ENCODE measurements at regions not wholly inside any gene's neighbourhood (a gene's known extent, or its start where the extent isn't known, plus 50 kb on each side); places are given as distances from the start of the nearest gene placed in this dataset.

- Mint-ChIP-seq H3K4me3 (no peak overlapping the region), H3K27ac (no peak overlapping the region), H3K27me3 (no peaks in the 10 kb centered on the region), H3K9me3 (peaks cover 0 to 23% (median 9%) of the 10 kb centered on the region in 11 donors), H3K4me1 (no peaks in the 10 kb centered on the region), H3K36me3 (no peaks in the 10 kb centered on the region)
- CTCF ChIA-PET, result interaction anchor here (0.7 kb wide), 1 partner anchor 9 kb away, joined by 3 read pairs; no protein-coding TSS in a partner anchor
- no peaks in the 10 kb centered on the region for H3K27me3 ChIP-seq (ENCODE audit: control insufficient read depth in 2 of 2, insufficient read depth in 2 of 2, low read length in 2 of 2)
- POLR2A ChIA-PET, result no interaction called here
- DNase-seq (no peak), ATAC-seq (no peak)
- no peak overlapping the region for H3K4me3 ChIP-seq (ENCODE audit: low read length)
- intact Hi-C loops (cut with micrococcal nuclease), result no loop called here
- H3K4me1 ChIP-seq (ENCODE audit: control insufficient read depth in 2 of 2, insufficient read depth in 2 of 2, low read length in 2 of 2), result no peaks in the 10 kb centered on the region
- H3K9me3 ChIP-seq (ENCODE audit: control insufficient read depth in 2 of 3, low read length in 3 of 3), result no peaks in the 10 kb centered on the region
- H3K27ac ChIP-seq (ENCODE audit: low read depth, low read length), result no peak overlapping the region
- no peaks in the 10 kb centered on the region for H3K36me3 ChIP-seq (ENCODE audit: control insufficient read depth in 2 of 3, insufficient read depth in 3 of 3, low read length in 3 of 3)
Observed at GRCh38 chr13:58617880-58618665, 986.5 kb downstream of the PCDH17 start.

GRCh38 chr13:58619396-58620113, 988.0 kb downstream of the PCDH17 start:
- CTCF ChIA-PET, result no interaction called here
- Histone ChIP-seq H3K9me3 (ENCODE audit: control insufficient read depth in 2 of 3, low read length in 3 of 3) (no peaks in the 10 kb centered on the region), H3K27ac (ENCODE audit: low read depth, low read length) (no peak overlapping the region), H3K36me3 (ENCODE audit: control insufficient read depth in 2 of 3, insufficient read depth in 3 of 3, low read length in 3 of 3) (no peaks in the 10 kb centered on the region), H3K27me3 (ENCODE audit: control insufficient read depth in 2 of 2, insufficient read depth in 2 of 2, low read length in 2 of 2) (no peaks in the 10 kb centered on the region), H3K4me3 (ENCODE audit: low read length) (no peak overlapping the region), H3K4me1 (ENCODE audit: control insufficient read depth in 2 of 2, insufficient read depth in 2 of 2, low read length in 2 of 2) (no peaks in the 10 kb centered on the region)
- H3K9me3 Mint-ChIP-seq, result peaks cover 0 to 11% (median 4%) of the 10 kb centered on the region in 11 donors
- H3K4me3 Mint-ChIP-seq, result no peak overlapping the region
- DNase-seq, result no peak
- POLR2A ChIA-PET, result no interaction called here
- intact Hi-C loops (cut with micrococcal nuclease), result no loop called here
- no peak overlapping the region for H3K27ac Mint-ChIP-seq
- H3K36me3 Mint-ChIP-seq, result no peaks in the 10 kb centered on the region
- no peak for ATAC-seq
- no peaks in the 10 kb centered on the region for H3K27me3 Mint-ChIP-seq
- no peaks in the 10 kb centered on the region for H3K4me1 Mint-ChIP-seq

GRCh38 chr13:58620176-58620575, 988.6 kb downstream of the PCDH17 start:
- Mint-ChIP-seq H3K36me3 (no peaks in the 10 kb centered on the region), H3K27ac (no peak overlapping the region), H3K9me3 (peaks cover 0 to 7% (median 3%) of the 10 kb centered on the region in 11 donors), H3K4me3 (no peak overlapping the region), H3K4me1 (no peaks in the 10 kb centered on the region), H3K27me3 (no peaks in the 10 kb centered on the region)
- no peak for ATAC-seq
- intact Hi-C loops (cut with micrococcal nuclease), result no loop called here
- H3K9me3 ChIP-seq (ENCODE audit: control insufficient read depth in 2 of 3, low read length in 3 of 3), result peaks cover 0 to 2% (median 0%) of the 10 kb centered on the region in 3 experiments
- CTCF ChIA-PET, result no interaction called here
- no peak overlapping the region for H3K4me3 ChIP-seq (ENCODE audit: low read length)
- no peak for DNase-seq
- POLR2A ChIA-PET, result no interaction called here
- H3K4me1 ChIP-seq (ENCODE audit: control insufficient read depth in 2 of 2, insufficient read depth in 2 of 2, low read length in 2 of 2), result no peaks in the 10 kb centered on the region
- H3K27ac ChIP-seq (ENCODE audit: low read depth, low read length), result no peak overlapping the region
- no peaks in the 10 kb centered on the region for H3K27me3 ChIP-seq (ENCODE audit: control insufficient read depth in 2 of 2, insufficient read depth in 2 of 2, low read length in 2 of 2)
- no peaks in the 10 kb centered on the region for H3K36me3 ChIP-seq (ENCODE audit: control insufficient read depth in 2 of 3, insufficient read depth in 3 of 3, low read length in 3 of 3)

- DNase-seq (no peak), ATAC-seq (no peak)
- Mint-ChIP-seq H3K27ac (no peak overlapping the region), H3K4me1 (no peaks in the 10 kb centered on the region), H3K9me3 (peaks cover 3 to 34% (median 9%) of the 10 kb centered on the region in 11 donors), H3K36me3 (no peaks in the 10 kb centered on the region), H3K27me3 (no peaks in the 10 kb centered on the region), H3K4me3 (no peak overlapping the region)
- no peaks in the 10 kb centered on the region for H3K36me3 ChIP-seq (ENCODE audit: control insufficient read depth in 2 of 3, insufficient read depth in 3 of 3, low read length in 3 of 3)
- no peaks in the 10 kb centered on the region for H3K27me3 ChIP-seq (ENCODE audit: control insufficient read depth in 2 of 2, insufficient read depth in 2 of 2, low read length in 2 of 2)
- ChIA-PET POLR2A (no interaction called here), CTCF (no interaction called here)
- no peaks in the 10 kb centered on the region for H3K4me1 ChIP-seq (ENCODE audit: control insufficient read depth in 2 of 2, insufficient read depth in 2 of 2, low read length in 2 of 2)
- peaks cover 0 to 12% (median 0%) of the 10 kb centered on the region in 3 experiments for H3K9me3 ChIP-seq (ENCODE audit: control insufficient read depth in 2 of 3, low read length in 3 of 3)
- no peak overlapping the region for H3K27ac ChIP-seq (ENCODE audit: low read depth, low read length)
- intact Hi-C loops (cut with micrococcal nuclease), result no loop called here
- no peak overlapping the region for H3K4me3 ChIP-seq (ENCODE audit: low read length)
Observed at GRCh38 chr13:58625703-58626389, 994.3 kb downstream of the PCDH17 start.

- peaks cover 0 to 5% (median 0%) of the 10 kb centered on the region in 3 experiments for H3K9me3 ChIP-seq (ENCODE audit: control insufficient read depth in 2 of 3, low read length in 3 of 3)
- ChIA-PET CTCF (no interaction called here), POLR2A (no interaction called here)
- Mint-ChIP-seq H3K9me3 (peaks cover under 1 to 30% (median 9%) of the 10 kb centered on the region in 11 donors), H3K27ac (no peak overlapping the region), H3K27me3 (no peaks in the 10 kb centered on the region), H3K36me3 (no peaks in the 10 kb centered on the region), H3K4me3 (no peak overlapping the region), H3K4me1 (no peaks in the 10 kb centered on the region)
- DNase-seq (no peak), ATAC-seq (no peak)
- H3K4me3 ChIP-seq (ENCODE audit: low read length), result no peak overlapping the region
- no peaks in the 10 kb centered on the region for H3K4me1 ChIP-seq (ENCODE audit: control insufficient read depth in 2 of 2, insufficient read depth in 2 of 2, low read length in 2 of 2)
- intact Hi-C loops (cut with micrococcal nuclease), result no loop called here
- no peak overlapping the region for H3K27ac ChIP-seq (ENCODE audit: low read depth, low read length)
- H3K36me3 ChIP-seq (ENCODE audit: control insufficient read depth in 2 of 3, insufficient read depth in 3 of 3, low read length in 3 of 3), result no peaks in the 10 kb centered on the region
- H3K27me3 ChIP-seq (ENCODE audit: control insufficient read depth in 2 of 2, insufficient read depth in 2 of 2, low read length in 2 of 2), result no peaks in the 10 kb centered on the region
Observed at GRCh38 chr13:58630794-58631193, 999.2 kb downstream of the PCDH17 start.

- Mint-ChIP-seq H3K27me3 (no peaks in the 10 kb centered on the region), H3K4me3 (no peak overlapping the region), H3K9me3 (peaks cover 0 to 15% (median 0%) of the 10 kb centered on the region in 11 donors), H3K36me3 (no peaks in the 10 kb centered on the region), H3K27ac (no peak overlapping the region), H3K4me1 (no peaks in the 10 kb centered on the region)
- Histone ChIP-seq H3K27ac (ENCODE audit: low read depth, low read length) (no peak overlapping the region), H3K27me3 (ENCODE audit: control insufficient read depth in 2 of 2, insufficient read depth in 2 of 2, low read length in 2 of 2) (no peaks in the 10 kb centered on the region), H3K9me3 (ENCODE audit: control insufficient read depth in 2 of 3, low read length in 3 of 3) (no peaks in the 10 kb centered on the region), H3K4me1 (ENCODE audit: control insufficient read depth in 2 of 2, insufficient read depth in 2 of 2, low read length in 2 of 2) (no peaks in the 10 kb centered on the region), H3K36me3 (ENCODE audit: control insufficient read depth in 2 of 3, insufficient read depth in 3 of 3, low read length in 3 of 3) (no peaks in the 10 kb centered on the region), H3K4me3 (ENCODE audit: low read length) (no peak overlapping the region)
- DNase-seq (no peak), ATAC-seq (no peak)
- ChIA-PET POLR2A (no interaction called here), CTCF (no interaction called here)
- intact Hi-C loops (cut with micrococcal nuclease), result no loop called here
Observed at GRCh38 chr13:58633226-58633625, 1001.7 kb downstream of the PCDH17 start.
